ENCODE measurements at regions not wholly inside any gene's neighbourhood (a gene's known extent, or its start where the extent isn't known, plus 50 kb on each side); places are given as distances from the start of the nearest gene placed in this dataset.

DNA sequence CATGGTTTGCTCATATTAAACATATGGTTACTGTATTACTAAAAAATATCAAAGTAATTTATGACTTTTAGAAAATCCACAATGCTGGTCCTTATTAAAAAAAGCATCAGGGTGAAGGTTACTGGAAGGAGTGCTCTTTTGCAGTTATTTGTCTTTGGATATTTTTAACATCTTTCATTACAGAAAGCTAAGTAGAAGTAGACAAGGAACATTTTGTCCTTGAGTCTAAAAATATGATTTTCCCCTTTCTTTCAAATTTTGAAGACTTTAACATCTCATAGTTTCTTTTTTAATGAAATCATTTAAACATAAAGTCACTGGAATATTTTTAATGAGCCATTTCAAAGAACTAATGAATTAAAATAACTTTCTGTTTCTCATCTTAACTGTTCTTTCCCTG lies 110.1 kb upstream of the TNS3 start:
- DNase-seq (ENCODE audit: low read depth, low spot score) = no peak

DNA sequence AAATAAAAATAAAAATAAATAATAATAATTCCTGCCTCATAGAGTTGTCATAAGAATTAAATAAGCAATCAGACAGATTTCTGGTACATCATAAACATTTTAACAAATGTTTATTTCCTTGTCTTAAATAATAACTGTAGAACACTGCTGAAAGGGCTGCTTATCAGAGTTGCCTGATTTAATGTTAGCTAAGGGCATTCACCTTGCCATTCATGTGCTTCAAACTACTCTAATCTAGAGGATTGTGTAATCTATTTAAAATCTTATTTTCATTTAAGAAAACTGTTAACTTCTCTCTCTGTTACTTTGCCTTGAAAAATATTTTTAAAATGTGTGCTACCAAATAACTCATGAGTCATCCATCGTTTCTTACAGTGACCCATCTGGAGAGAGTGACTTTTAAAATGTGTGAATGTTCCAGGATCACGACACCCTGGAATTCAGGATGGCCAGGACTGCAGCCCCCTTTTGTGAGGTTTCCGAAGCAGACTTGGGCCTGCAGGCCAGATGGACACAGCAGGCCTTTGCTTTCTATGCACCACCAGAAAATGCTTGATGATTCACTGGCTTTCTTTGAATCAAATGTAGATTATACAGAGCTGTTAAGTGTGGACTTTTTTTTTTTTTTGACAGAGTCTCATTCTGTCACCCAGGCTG lies 109.1 kb upstream of the TNS3 start:
- peak; percentile 69 for DNase-seq (ENCODE audit: low read depth, low spot score)

DNA sequence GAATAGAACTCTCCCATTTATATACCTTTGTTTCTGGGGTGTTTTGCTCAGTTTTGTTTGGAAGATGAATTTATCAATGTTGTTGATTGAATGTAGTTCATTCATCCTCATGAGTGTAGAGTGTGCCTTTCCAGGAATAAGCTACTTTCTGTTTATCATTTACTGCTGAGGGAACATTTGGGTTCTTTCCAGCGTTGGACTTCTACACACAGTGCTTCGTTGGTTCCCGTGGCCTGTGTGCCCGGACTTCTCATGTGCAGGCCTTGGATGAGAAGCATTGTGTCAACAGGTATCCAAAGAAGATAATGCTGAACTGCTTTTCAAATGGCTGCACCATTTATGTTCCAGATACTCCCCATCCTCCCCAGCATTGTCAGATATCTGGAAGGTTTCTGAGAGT lies 107.6 kb upstream of the TNS3 start:
- no peak for DNase-seq (ENCODE audit: low read depth, low spot score)

DNA sequence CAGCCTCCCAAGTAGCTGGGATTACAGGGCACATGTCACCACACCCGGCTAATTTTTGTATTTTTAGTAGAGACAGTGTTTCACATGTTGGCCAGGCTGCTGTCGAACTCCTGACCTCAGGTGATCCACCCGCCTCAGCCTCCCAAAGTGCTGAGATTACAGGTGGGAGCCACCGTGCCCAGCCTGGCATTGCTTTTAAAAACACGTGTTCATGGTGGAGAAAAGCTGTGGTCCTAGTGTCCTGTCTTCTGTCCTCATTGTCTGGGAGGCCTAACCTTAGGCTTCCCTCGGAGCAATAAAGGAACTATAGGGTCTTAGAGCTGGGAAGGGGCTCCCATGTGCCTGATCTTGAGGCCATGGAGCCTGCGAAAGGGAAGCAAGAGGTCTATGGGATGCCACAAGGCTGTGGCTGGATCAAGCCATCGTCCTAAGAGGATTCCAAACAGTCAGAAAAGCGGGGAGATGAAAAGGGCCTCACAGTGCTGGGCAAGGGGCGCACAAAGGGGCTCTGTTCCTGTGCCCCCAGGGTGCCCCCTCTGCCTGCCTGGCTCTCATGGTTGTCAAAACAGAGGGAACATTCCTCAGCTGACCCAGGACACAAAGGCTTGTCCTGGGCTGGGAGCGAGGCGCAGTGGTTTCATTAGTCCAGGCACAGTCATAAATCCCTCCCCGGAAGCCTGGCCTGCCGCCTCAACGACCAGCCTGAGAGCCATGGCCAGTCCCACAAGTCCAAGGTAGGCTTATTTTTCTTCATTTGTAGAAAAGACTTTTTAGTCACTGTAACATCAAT lies 106.6 kb upstream of the TNS3 start:
- DNase-seq (ENCODE audit: low read depth, low spot score) = peak; percentile 46

DNA sequence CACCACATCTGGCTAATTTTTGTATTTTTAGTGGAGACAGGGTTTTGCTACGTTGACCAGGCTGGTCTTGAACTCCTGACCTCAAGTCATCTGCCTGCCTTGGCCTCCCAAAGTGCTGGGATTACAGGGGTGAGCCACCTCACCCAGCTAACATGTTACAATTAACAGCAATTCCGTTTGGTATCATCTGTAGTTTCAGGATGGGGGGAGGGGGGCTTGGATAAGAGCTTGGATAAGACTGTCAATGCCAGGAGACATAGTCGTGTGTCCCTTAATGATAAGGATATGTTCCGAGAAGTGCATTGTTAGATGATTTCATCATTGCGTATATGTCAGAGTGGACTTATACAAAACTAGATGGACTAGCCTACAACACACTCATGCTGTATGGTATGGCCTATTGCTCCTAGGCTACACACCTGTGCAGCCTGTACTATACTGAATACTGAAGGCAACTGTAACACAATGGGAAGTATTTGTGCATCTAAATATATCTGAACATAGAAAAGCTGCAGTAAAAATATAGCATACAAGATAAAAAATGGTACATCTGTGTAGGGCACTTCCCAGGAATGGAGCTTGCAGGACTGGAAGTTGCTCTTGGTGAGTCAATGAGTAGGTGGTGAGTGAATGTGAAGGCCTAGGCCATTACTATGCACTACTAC lies 103.9 kb upstream of the TNS3 start:
- DNase-seq (ENCODE audit: low read depth, low spot score) = no peak

DNA sequence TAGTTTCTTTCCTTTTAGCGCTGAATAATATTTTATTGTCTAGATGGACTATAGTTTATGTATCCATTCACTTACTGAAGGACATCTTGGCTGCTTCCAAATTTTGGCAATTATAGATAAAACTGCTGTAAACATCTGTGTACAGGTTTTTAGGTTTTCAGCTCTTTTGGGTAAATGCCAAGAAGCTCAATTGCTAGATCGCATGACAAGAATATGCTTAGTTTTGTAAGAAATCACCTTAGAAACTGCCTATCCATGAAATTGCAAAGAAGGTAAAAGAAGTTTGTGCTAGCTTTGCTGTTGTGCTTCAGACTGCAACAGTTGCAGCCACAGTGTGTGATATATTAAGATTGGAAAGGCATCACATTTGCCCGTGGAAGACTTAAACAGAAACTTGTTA lies 103.2 kb upstream of the TNS3 start:
- DNase-seq (ENCODE audit: low read depth, low spot score) = no peak

DNA sequence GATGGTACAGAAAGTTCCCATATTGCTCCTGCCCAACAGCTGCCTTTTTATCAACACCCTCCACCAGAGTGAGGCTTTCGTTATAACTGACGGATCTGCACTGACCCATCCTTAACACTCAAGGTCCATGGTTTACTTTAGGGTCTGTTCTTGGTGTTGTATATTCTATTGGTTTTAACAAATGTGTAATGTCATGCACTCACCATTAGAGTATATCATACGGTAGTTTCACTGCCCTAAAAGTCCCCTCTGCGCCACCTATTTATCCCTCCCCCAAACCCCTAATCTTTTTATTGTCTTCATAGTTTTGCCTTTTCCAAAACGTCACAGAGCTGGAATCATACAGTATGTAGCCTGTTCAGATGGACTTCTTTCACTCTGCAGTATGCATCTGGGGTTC lies 102.8 kb upstream of the TNS3 start:
- no peak for DNase-seq (ENCODE audit: low read depth, low spot score)

DNA sequence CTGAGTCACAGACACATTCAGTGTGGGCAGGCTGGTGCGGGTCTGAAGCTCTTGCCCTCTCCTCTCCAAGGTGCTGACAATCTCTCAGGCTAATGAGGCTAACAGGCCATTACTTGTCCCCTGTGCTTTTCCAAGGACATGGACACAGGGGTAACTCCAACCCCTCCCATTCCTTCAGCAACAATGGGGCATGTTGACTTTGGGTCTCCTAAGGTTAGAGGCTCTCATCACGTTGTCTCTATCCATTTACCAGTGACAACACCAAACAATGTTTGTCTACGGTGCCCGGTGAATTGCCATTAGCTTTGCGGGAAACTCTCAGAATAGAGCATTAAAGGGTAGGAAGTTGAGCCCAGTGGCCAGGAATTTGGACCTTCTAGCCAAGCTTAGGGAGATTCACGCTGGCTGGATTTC lies 101.6 kb upstream of the TNS3 start:
- no peak for DNase-seq (ENCODE audit: low read depth, low spot score)

DNA sequence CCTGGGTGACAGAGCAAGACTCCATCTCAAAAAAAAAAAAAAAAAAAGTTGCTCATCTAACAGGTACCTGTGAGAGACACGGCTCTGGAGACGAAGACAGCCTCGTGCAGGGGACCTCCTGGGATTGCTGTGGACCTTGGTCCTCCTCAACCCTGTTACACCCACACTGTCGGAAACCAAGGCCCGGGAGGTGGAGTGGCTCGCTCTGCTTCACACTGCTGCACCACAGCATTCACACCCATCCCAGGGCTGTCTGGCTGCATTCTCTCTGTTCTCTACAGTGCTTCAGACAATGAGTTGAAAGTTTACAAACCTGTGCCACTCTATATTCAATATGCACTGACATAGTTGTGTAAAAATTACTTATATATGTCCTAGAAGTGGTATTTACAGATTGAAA lies 101.0 kb upstream of the TNS3 start:
- no peak for DNase-seq (ENCODE audit: low read depth, low spot score)

DNA sequence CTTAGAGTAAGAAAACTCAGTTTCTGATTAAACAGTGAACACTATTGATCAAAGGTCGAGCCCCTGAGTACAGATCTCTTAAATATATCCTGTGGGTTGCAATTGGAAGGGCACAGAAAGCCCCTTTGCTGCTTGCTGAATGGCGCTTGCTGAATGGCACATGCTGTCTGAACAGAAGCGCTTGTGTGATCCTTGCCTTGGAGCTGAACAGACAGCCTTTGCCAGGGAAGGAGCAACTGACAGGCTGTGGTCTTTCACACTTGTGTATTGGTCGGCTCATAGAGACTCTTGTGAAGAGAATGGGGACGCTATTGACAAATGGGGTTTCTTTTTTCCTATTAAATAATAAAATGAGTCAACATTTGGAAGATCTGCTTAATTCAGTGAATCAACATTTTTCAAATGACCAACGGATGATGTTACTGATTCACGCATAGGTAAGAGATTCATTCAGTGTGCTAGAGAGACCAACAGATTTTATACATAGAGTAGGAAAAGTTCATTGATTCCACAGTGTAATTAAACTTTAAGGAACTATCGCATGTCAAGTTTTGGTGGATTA lies 99.4 kb upstream of the TNS3 start:
- peak; percentile 37 for DNase-seq (ENCODE audit: low read depth, low spot score)

DNA sequence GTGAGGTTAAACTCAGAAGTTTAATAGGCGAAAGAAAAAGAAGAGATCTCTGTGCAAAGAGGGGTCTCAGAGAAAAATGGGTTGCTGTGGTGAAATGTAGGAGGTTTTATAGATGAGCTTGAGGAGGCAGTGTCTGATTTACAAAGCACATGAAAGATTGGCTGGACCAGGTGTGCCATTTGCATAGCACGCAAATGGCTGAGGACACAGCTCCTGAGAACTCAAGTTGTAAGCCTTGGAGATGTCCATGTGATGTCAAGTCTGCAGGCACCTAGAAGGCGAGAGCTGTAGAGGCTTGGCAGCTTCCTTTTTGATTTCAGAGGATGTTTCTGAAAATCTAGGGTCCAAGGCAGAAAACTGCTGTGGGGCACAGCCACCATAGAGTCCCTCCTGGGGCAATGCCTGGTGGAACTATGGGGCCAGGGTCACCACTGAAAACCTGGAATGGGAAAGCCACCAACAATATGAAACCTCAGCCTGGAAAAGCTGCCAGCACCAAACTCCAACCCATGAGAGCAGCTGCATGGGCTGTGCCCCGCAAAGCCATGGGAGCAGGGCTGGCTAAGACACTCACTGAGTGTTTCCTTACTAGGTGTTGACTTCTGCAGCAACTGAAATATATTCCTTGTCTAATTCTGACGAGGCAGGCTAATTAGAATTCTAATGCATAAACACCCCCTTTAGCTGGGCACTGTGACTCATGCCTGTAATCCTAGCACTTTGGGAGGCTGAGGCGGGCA lies 96.9 kb upstream of the TNS3 start:
- no peak for DNase-seq (ENCODE audit: low read depth, low spot score)

DNA sequence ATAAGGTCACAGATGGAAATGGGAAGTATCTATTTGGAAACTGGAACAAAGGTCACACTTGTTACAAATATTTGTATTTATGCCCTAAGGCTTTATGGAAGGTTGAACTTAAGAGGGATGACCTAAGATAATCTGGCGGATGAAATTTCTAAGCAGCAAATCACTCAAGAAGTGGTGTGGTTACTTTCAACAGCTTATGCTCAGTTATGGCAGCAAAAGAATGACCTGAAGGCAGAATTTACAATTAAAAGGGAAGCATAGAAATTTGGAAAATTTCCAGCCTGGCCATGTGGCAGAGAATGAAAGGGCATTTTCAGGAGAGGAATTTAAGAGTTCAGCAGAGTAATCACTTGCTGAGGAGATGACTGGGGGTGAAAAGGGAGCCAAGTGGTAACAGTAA lies 95.8 kb upstream of the TNS3 start:
- DNase-seq (ENCODE audit: low read depth, low spot score) = no peak

DNA sequence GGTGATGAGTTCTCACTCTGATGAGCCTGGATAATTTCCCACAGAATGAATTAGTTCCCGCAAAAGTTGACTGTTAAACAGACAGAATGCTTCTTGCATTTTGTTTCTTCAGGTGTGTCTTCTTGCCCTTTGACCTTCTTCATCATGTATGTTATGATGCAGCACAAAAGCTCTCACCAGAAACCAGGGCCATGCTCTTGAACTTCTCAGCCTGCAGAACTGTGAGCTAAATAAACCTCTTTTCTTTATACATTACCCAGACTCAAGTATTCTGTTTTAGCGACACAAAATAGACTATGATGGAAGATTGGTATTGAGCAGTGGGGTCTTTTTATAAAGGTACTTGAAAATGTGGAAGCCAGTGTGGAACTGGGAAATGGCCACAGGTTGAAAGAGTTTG lies 95.2 kb upstream of the TNS3 start:
- DNase-seq (ENCODE audit: low read depth, low spot score) = no peak

DNA sequence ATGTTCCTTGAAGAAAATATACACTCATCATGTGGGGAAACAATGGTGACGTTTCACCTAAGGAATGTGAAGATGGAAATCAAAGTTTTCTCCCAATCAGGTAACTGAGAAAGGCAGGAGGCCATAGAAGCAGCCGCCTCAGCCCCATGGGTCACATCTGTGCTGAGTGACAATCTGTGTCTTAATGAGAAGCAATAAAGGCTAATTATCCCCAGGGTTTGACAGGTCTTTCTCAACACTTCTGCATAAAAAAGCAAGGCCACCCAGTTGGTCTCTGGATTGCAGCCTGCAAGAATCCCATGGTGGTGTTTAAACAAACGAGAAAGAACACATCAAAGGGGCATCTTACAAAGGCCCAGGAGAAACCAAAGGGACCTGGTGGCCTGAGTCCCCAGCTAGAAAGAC lies 91.1 kb upstream of the TNS3 start:
- peak; percentile 22 for DNase-seq (ENCODE audit: low read depth, low spot score)

DNA sequence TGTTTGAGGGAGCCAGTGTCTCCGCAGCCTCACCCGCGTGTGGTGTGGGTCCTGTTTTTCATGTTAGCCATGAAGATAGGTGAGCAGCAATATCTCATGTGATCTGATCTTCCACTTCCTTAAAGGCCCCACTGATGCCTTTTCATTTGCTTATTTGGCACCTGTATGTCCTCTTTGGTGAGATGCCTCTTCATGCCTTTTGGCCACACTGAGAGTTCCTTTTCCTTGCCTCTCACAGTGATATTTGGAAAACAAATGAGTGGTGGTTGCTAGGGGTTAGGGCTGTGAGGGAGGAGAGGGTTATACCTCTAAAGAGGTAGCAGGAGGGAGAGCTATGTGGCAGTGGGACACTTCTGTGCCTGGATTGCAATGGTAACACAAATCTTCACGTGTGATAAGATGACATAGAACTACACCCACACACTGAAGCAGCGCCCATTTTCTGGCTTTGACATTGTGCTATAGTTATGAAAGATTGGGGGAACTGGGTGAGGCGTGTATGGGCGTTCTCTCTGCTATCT lies 90.4 kb upstream of the TNS3 start:
- DNase-seq (ENCODE audit: low read depth, low spot score) = no peak

DNA sequence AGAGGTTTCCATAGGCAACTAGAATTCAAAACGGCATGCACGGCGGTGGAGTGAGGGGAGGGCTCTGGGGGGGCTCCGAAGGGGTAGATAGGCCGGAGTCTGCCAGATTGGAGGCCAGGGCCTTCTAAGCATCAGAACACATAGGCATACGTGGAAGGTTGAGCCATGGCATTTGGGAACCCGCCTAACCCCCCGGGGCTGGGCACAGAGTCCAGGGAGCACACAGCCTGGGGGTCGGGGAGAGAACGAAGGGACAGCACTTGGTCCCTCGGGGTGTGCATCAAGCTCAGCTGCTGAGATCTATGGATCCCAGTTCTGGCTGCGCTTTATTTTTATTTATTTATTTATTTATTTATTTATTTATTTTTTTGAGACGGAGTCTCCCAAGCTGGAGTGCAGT lies 89.4 kb upstream of the TNS3 start:
- no peak for DNase-seq (ENCODE audit: low read depth, low spot score)

DNA sequence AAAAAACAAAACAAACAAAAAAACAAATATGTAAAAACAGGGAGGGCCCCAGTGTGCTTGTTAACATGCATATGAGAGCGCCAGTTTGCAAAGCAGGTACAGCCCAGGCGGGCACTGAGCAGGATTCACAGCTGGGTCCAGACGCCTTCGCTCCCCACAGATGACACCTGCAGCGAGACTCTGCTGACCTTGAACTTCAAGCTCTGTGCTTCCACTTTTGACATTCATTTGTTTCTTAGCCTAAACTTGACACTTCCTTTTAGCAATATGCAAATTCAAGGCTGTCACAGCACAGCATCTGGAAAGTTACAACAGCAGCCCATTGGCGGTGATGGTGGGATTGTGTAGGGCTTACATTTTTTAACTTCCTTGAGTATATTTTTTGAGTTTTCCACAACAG lies 88.8 kb upstream of the TNS3 start:
- no peak for DNase-seq (ENCODE audit: low read depth, low spot score)

DNA sequence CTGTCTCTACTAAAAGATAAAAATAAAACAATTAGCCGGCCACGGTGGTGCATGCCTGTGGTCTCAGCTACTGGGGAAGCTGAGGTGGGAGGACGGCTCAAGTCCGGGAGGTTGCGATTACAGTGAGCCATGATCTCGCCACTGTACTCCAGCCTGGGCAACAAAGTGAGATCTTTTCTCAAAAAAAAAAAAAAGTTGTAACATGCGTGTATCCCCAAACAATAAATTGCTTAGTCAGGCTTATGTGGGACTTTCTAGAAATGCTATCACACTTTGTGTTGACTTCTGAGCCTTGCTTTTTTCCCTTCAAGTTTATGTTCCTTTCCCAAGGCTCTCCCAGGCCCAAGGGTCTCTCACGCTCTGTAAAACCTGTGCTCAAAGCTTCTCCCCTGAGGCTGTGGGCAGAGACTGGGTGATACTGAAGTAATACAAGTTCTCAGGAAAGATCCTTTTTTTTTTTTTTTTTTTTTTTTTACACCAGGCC lies 88.0 kb upstream of the TNS3 start:
- peak; percentile 76 for DNase-seq (ENCODE audit: low read depth, low spot score)

DNA sequence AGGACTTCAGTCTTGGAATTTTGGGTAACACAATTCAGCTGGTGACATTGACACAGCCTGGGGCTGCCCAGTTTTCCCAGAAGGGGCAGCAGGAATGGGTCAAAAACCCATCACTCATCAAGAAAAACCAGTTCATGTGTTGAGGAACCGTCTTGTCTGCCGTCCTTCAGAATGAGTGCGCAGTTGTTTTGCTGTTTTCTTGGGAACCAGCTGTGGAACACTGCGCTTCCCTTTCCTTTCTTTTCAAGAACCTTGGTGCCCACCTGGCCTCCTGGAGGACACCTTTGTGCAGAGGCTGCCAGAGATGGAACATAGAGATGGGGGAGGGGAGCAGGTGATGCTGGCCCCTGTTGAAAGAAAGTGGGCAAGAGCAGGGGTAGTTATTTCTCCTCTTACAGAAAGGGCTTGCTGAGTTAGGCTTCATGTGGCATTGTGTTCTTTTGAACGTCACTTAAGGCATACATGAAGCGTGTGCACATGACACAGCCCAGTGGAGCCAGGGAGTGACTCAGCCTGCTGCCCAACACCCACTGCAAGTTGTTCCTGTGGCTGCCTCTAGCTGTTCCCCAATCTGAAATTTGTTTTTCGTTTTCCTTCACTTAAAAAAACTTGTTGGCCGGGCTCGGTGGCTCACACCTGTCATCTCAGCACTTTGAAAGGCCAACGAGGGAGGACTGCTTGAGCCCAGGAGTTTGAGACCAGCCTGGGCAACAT lies 87.4 kb upstream of the TNS3 start:
- peak; percentile 88 for DNase-seq (ENCODE audit: low read depth, low spot score)

DNA sequence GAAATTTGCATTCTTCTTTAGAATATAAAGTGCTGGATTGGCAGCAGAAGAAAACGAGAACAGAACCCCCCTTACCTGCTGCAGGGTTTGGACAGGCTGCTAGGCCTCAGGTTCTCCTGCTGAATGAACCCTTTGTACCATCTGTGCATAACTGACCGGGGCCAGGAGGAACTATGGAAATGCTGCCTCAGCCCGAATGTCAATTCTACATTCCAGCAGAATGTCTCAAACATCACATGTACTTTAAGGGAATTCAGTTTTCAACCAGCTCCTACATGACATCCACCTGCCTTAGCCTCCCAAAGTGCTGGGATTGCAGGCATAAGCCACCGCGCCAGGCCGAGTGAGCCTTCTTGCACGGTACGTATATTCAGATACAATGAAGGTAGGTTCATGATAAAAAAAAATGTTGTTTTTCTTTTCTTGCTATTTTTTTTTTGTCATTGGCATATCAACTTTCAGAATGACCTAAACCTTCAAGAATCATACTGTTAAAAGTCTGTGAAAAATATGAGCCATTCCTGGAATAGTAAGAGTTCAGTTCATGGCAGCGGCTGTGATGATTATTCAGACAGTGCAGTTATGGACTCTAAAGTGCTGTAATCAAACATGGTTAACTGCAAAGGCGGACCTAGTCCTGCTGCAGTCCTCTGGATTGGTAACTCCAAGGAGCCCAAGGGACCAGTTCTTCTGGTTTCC lies 84.4 kb upstream of the TNS3 start:
- DNase-seq (ENCODE audit: low read depth, low spot score) = peak; percentile 71

Data from astrocyte of the hippocampus (primary cell).